GM12892 (cell line): ENCODE measurements at regions not wholly inside any gene's neighbourhood (a gene's known extent, or its start where the extent isn't known, plus 50 kb on each side); places are given as distances from the start of the nearest gene placed in this dataset.

Experiments used
- POLR2A ChIP-seq: IDR thresholded peaks from 2 replicates; pipeline ENCODE4 v1.6.1; 2011; ENCODE audit warnings: low read depth, low read length, control low read depth
- TAF1 ChIP-seq: IDR thresholded peaks from 2 replicates; pipeline ENCODE4 v1.6.1; 2011; ENCODE audit warnings: low read depth, mild to moderate bottlenecking, control low read depth, low read length, borderline replicate concordance

DNA sequence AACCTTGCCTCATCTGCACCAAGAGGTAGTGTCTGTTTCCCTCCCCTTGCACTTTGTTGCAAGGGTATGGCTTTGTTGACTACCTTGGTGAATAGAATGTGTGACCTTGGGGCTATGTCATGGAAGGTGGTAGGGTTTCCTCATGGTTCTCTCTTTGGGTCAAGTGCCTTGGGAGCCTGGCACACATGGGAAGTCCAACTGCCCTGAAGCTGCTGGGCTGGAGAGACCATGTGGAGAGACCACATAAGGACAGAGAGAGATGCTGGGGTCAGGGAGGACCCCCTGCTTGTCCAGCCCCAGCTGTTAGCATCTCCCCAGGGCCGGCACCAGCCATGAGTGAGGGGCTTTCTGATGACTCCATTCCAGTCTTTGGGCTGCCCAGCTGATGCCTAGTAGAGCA is 95.5 kb upstream of the PAX1 start:
- TF ChIP-seq POLR2A, result no peak
- no peak for TF ChIP-seq TAF1
